Ovary (tissue), 7 donors: ENCODE measurements at regions not wholly inside any gene's neighbourhood (a gene's known extent, or its start where the extent isn't known, plus 50 kb on each side); places are given as distances from the start of the nearest gene placed in this dataset.

Experiments
- DNase-seq, 5 donors: peaks; one replicate each; pipeline ENCODE4 v3.0.0-alpha.2; 2019 to 2020
- H3K27ac ChIP-seq, 2 donors: fragments of 200-600 bp; one replicate each; pipeline versions ENCODE4 v1.5.1 to v1.8.0; 2019 to 2022
- H3K27me3 ChIP-seq: fragments of 200-600 bp; one replicate; pipeline ENCODE4 v1.8.0; 2022
- H3K36me3 ChIP-seq: fragments of 200-600 bp; sonication (generic); one replicate; pipeline ENCODE4 v1.5.1; 2019
- H3K4me1 ChIP-seq: one replicate; pipeline ENCODE4 v1.8.1; 2013; ENCODE audit warnings: mild to moderate bottlenecking, moderate library complexity; ENCODE audit not compliant: insufficient read depth
- H3K4me3 ChIP-seq: fragments of 200-600 bp; sonication (generic); one replicate; pipeline ENCODE4 v1.5.1; 2017
- H3K9me3 ChIP-seq, 2 donors: fragments of 200-600 bp in 1 of 2; sonication (generic) in 1 of 2; one replicate each; pipeline versions ENCODE4 v1.5.1 to v1.8.1; 2013 to 2019; ENCODE audit warnings: mild to moderate bottlenecking in 1 of 2, moderate library complexity in 1 of 2
- CTCF ChIP-seq, 3 donors: fragments of 450-650 bp in 2 of 3; fragments of 200-600 bp in 1 of 3; IDR thresholded peaks; one replicate each; pipeline versions ENCODE4 v1.5.1 to v1.8.0; 2016 to 2022; ENCODE audit warnings: antibody characterized with exemption in 3 of 3, mild to moderate bottlenecking in 1 of 3
- EP300 ChIP-seq: sonication (generic); formaldehyde crosslinking; IDR thresholded peaks from one replicate; pipeline ENCODE4 v1.6.1; 2017; ENCODE audit warnings: antibody characterized with exemption
- POLR2A ChIP-seq: fragments of 450-650 bp; IDR thresholded peaks from one replicate; pipeline ENCODE4 v1.6.1; 2017; ENCODE audit warnings: antibody characterized with exemption, mild to moderate bottlenecking, moderate library complexity
- WGBS, 3 donors: extraction: QIAGEN DNeasy Blood & Tissue Kit in 1 of 3; methylation state at CpG; one replicate each; pipeline versions ENCODE4 v1.1.5 to v1.1.7; 2013 to 2017; 5-methylcytosine and 5-hydroxymethylcytosine counted together
- intact Hi-C, 4 donors: fragments of 100-400 bp; cut with DNase I; formaldehyde crosslinking; loops; one replicate each; pipeline versions ENCODE4 v1.11.0 to v1.15.1; 2022 to 2023
- donor health status: DM: no; HTN: no; CAD: no; lungs with moderate emphysema.
- donor health status: DM: no; HTN: no; CAD: no.
- donor health status: Bipolar disorder and iron deficiency.
- donor health status: DM: no; HTN: no; CAD: no.
- donor health status: DM: yes; HTN: yes; CAD: no.

DNA sequence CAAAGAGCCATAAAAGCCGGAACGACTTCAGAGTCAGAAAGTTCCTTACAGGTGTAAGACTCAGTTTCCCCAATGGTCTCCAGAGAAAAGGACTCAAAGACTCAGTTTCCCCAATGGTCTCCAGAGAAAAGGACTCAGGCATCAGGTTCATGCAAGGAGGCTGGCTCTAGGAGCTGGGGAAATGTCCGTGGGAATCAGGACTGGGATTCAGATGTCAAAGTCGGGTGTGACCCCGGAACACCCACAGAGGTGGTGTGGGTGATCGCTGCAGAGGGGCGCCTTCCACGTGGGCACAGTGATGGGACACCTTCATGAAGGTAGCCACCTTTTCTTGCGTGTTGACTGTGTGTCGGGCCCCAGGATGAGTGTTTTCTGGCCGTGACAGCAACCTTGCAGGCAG, 340.8 kb downstream of the NPHP4 start:
- Histone ChIP-seq H3K27ac (no peak overlapping the region), H3K36me3 (no peaks in the 10 kb centered on the region), H3K4me3 (no peak overlapping the region), H3K27me3 (no peaks in the 10 kb centered on the region), H3K4me1 (no peaks in the 10 kb centered on the region), H3K9me3 (no peaks in the 10 kb centered on the region)
- TF ChIP-seq POLR2A (no peak), CTCF (IDR thresholded peaks at IDR 0.05) (no peak), EP300 (no peak)
- intact Hi-C loops, result no loop called here
- DNase-seq, result no peak
- 83 to 90% (median 85%) methylated on average over 11 of the region's 11 CpGs for WGBS, 3 donors

DNA sequence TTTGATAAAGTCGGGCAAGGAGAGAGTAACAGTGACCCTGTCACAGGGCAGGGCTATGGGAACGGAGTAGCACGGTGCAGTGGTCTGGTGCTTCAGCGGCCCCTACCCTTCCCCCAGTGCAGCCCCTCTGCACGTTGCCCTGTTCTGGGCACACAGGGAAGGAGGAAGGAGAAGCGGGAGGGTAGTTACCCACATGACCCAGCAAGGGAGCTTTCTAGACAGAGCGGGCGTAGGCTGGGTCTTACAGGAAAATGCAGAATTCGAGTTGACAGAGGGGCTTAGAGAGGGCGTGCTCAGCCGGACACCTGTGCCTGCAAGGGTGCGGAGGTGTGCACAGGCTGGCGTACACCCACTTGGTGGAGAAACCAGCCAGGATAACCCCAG, 341.2 kb downstream of the NPHP4 start:
- H3K36me3 ChIP-seq, result no peaks in the 10 kb centered on the region
- intact Hi-C loops, result no loop called here
- 79 to 85% (median 81%) methylated on average over 13 of the region's 13 CpGs for WGBS, 3 donors
- H3K9me3 ChIP-seq, result no peaks in the 10 kb centered on the region
- H3K4me3 ChIP-seq, result no peak overlapping the region
- TF ChIP-seq CTCF (IDR thresholded peaks at IDR 0.05), result no peak
- no peak for TF ChIP-seq EP300
- no peaks in the 10 kb centered on the region for H3K27me3 ChIP-seq
- no peak for DNase-seq
- no peak overlapping the region for H3K27ac ChIP-seq
- H3K4me1 ChIP-seq, result no peaks in the 10 kb centered on the region

DNA sequence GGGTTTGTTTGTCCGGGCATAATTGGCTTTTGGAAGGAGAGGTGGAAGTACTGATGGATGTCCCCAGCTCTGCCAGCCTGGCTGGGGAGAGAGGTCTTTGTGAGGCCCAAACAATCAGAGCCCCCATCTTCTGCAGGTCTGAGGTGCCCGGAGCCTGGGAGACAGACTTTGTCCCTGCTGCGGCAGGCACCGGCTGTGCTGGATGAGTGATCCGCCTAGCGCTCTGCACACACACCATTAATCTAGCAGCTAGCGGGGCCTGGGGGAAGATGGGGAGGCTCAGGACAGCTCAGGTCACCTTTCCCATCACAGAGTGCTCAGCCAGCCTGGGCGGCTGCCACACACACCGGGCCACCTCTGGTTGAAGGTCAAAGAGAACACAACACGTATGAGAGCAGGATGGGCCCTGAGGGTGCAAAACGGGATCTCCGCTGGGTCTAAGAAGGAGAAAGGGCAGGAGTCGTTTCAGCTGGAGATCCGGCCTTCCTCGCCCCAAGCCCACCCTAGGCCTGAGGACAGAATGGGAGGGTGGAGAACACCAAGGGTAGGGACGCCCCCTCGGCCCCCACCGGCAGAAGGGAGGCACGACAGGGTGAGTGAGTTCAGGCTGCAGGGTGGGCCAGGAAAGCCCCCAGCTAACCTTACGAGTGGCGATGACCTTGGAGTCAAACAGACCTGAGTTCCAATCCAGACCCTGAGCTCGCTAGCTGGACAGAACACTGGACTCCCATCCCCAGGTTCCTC, 341.8 kb downstream of the NPHP4 start:
- Histone ChIP-seq H3K27me3 (no peaks in the 10 kb centered on the region), H3K36me3 (no peaks in the 10 kb centered on the region), H3K9me3 (no peaks in the 10 kb centered on the region), H3K4me3 (no peak overlapping the region), H3K27ac (no peak overlapping the region), H3K4me1 (no peaks in the 10 kb centered on the region)
- intact Hi-C loops, result no loop called here
- 78 to 86% (median 78%) methylated on average over 22 of the region's 22 CpGs for WGBS, 3 donors
- no peak for DNase-seq
- TF ChIP-seq EP300 (no peak), CTCF (IDR thresholded peaks at IDR 0.05) (no peak), POLR2A (no peak)

GRCh38 chr1:5649795-5650194, 342.4 kb downstream of the NPHP4 start:
- Histone ChIP-seq H3K27me3 (no peaks in the 10 kb centered on the region), H3K9me3 (no peaks in the 10 kb centered on the region), H3K27ac (no peak overlapping the region), H3K36me3 (no peaks in the 10 kb centered on the region), H3K4me1 (no peaks in the 10 kb centered on the region), H3K4me3 (no peak overlapping the region)
- intact Hi-C loops, result no loop called here
- TF ChIP-seq POLR2A (no peak), EP300 (no peak), CTCF (IDR thresholded peaks at IDR 0.05) (no peak)
- WGBS, 3 donors, result 86 to 88% (median 87%) methylated on average over 5 of the region's 5 CpGs
- DNase-seq, result no peak
